ENCODE measurements at regions not wholly inside any gene's neighbourhood (a gene's known extent, or its start where the extent isn't known, plus 50 kb on each side); places are given as distances from the start of the nearest gene placed in this dataset.

GRCh38 chr4:11010624-11011023 lies 326.1 kb upstream of the CLNK start:
- no peak for TF ChIP-seq CTCF (IDR thresholded peaks at IDR 0.05; ENCODE audit: low read depth, low read length, missing control alignments)
- no peak overlapping the region for H3K4me3 ChIP-seq (ENCODE audit: low read depth, low read length)

GRCh38 chr4:11009281-11009680 lies 324.7 kb upstream of the CLNK start:
- no peak for DNase-seq (ENCODE audit: low read depth)
- TF ChIP-seq CTCF (IDR thresholded peaks at IDR 0.05; ENCODE audit: low read depth, low read length, missing control alignments), result no peak
- no peak overlapping the region for H3K4me3 ChIP-seq (ENCODE audit: low read depth, low read length)

More at GRCh38 chr4:11010624-11011023, 326.1 kb upstream of the CLNK start:
- DNase-seq (ENCODE audit: low read depth), result no peak

GRCh38 chr4:11005300-11005699 lies 320.7 kb upstream of the CLNK start:
- no peak for TF ChIP-seq CTCF (IDR thresholded peaks at IDR 0.05; ENCODE audit: low read depth, low read length, missing control alignments)
- H3K4me3 ChIP-seq (ENCODE audit: low read depth, low read length), result no peak overlapping the region
- no peak for DNase-seq (ENCODE audit: low read depth)

- H3K4me3 ChIP-seq (ENCODE audit: low read depth, low read length), result no peak overlapping the region
- no peak for DNase-seq (ENCODE audit: low read depth)
- no peak for TF ChIP-seq CTCF (IDR thresholded peaks at IDR 0.05; ENCODE audit: low read depth, low read length, missing control alignments)
Observed at GRCh38 chr4:11004818-11005217, 320.2 kb upstream of the CLNK start.

- no peak overlapping the region for H3K4me3 ChIP-seq (ENCODE audit: low read depth, low read length)
- no peak for DNase-seq (ENCODE audit: low read depth)
- no peak for TF ChIP-seq CTCF (IDR thresholded peaks at IDR 0.05; ENCODE audit: low read depth, low read length, missing control alignments)
Observed at GRCh38 chr4:11002961-11003360, 318.4 kb upstream of the CLNK start.

GRCh38 chr4:10998846-10999245 lies 314.3 kb upstream of the CLNK start:
- no peak for DNase-seq (ENCODE audit: low read depth)
- no peak overlapping the region for H3K4me3 ChIP-seq (ENCODE audit: low read depth, low read length)
- no peak for TF ChIP-seq CTCF (IDR thresholded peaks at IDR 0.05; ENCODE audit: low read depth, low read length, missing control alignments)

- DNase-seq (ENCODE audit: low read depth), result no peak
- H3K4me3 ChIP-seq (ENCODE audit: low read depth, low read length), result no peak overlapping the region
- no peak for TF ChIP-seq CTCF (IDR thresholded peaks at IDR 0.05; ENCODE audit: low read depth, low read length, missing control alignments)
Observed at GRCh38 chr4:10984815-10985214, 300.2 kb upstream of the CLNK start.
